HG03442 (cell line): ENCODE measurements at regions not wholly inside any gene's neighbourhood (a gene's known extent, or its start where the extent isn't known, plus 50 kb on each side); places are given as distances from the start of the nearest gene placed in this dataset.

Source experiments
- ATAC-seq: cut with Tn5 transposase; IDR thresholded peaks from one replicate; pipeline ENCODE4 v1.9.1; 2021; ENCODE audit warnings: mild to moderate bottlenecking, moderate library complexity; ENCODE audit not compliant: unreplicated experiment

GRCh38 chr6:90975741-90976140 lies 388.9 kb upstream of the MAP3K7 start:
- ATAC-seq: no peak

GRCh38 chr6:90973188-90973587 lies 386.3 kb upstream of the MAP3K7 start:
- no peak for ATAC-seq

- ATAC-seq: no peak
These were observed 383.8 kb upstream of the MAP3K7 start for GRCh38 chr6:90970672-90971071.

GRCh38 chr6:90967471-90967870 lies 380.6 kb upstream of the MAP3K7 start:
- ATAC-seq: no peak

- no peak for ATAC-seq
These were observed 373.5 kb upstream of the MAP3K7 start for GRCh38 chr6:90960324-90960723.

- no peak for ATAC-seq
These were observed 368.4 kb upstream of the MAP3K7 start for GRCh38 chr6:90955246-90955645.

GRCh38 chr6:90953405-90954161 lies 366.7 kb upstream of the MAP3K7 start:
- ATAC-seq: no peak

GRCh38 chr6:90952176-90952575 lies 365.3 kb upstream of the MAP3K7 start:
- no peak for ATAC-seq

GRCh38 chr6:90948540-90948939 lies 361.7 kb upstream of the MAP3K7 start:
- no peak for ATAC-seq

- no peak for ATAC-seq
These were observed 360.6 kb upstream of the MAP3K7 start for GRCh38 chr6:90947184-90948064.

GRCh38 chr6:90941885-90942284 lies 355.0 kb upstream of the MAP3K7 start:
- no peak for ATAC-seq

GRCh38 chr6:90940812-90941481 lies 354.1 kb upstream of the MAP3K7 start:
- peak; percentile 96 for ATAC-seq

- no peak for ATAC-seq
These were observed 353.0 kb upstream of the MAP3K7 start for GRCh38 chr6:90939906-90940305.

- no peak for ATAC-seq
These were observed 351.2 kb upstream of the MAP3K7 start for GRCh38 chr6:90938122-90938521.

- ATAC-seq: no peak
These were observed 349.4 kb upstream of the MAP3K7 start for GRCh38 chr6:90936286-90936685.

- no peak for ATAC-seq
These were observed 348.1 kb upstream of the MAP3K7 start for GRCh38 chr6:90934966-90935365.

- no peak for ATAC-seq
These were observed 347.2 kb upstream of the MAP3K7 start for GRCh38 chr6:90934081-90934480.

GRCh38 chr6:90932351-90932750 lies 345.5 kb upstream of the MAP3K7 start:
- no peak for ATAC-seq

GRCh38 chr6:90928051-90928450 lies 341.2 kb upstream of the MAP3K7 start:
- ATAC-seq: no peak

GRCh38 chr6:90925726-90926125 lies 338.9 kb upstream of the MAP3K7 start:
- no peak for ATAC-seq

- ATAC-seq: no peak
These were observed 335.5 kb upstream of the MAP3K7 start for GRCh38 chr6:90922325-90922724.

- no peak for ATAC-seq
These were observed 331.5 kb upstream of the MAP3K7 start for GRCh38 chr6:90918361-90918760.
